ENCODE measurements at regions not wholly inside any gene's neighbourhood (a gene's known extent, or its start where the extent isn't known, plus 50 kb on each side); places are given as distances from the start of the nearest gene placed in this dataset.

DNA sequence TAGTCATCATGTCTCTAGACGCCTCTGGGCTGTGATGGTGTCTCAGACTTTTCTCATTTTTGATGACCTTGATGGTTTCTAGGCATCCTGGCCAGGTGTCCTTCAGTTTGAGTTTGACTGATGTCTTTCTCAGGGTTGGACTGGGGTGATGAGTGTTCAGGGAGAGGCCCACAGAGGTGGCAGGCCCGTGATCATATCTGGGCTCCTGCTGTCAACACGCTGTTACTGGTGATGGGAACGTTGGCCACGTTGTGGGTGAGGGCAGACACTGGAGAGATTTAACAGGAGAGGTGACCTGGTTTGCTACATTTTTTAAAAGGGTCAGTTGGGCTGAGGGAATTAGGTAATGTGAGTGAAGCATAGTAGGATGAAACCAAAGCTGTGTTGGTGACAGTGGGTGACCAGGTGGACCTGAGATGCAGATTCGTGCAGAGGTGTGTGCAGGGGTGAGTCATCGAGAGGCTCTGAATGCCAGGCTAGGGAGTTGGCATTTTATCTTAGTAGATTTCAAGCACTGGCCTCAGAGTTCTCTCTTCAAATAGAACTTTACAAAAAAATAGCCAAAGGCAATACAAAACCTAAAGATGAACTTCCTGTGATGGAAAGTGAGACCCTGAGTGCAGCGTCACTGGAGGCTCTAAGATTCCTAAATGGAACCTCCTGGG lies 174.1 kb downstream of the CDH26 start:
- Histone ChIP-seq H3K9me3 (ENCODE audit: insufficient read depth in 2 of 2, low read depth in 1 of 2, low read length in 1 of 2) (no peaks in the 10 kb centered on the region), H3K4ac (replicated peaks; ENCODE audit: insufficient read length, low read depth, low read length) (no peak overlapping the region), H2BK120ac (replicated peaks; ENCODE audit: low read depth, low read length) (no peak overlapping the region), H3K4me2 (ENCODE audit: insufficient read depth in 1 of 2, low read depth in 2 of 2, low read length in 2 of 2) (no peak overlapping the region), H2BK20ac (ENCODE audit: low read length) (no peak overlapping the region), H3K27me3 (replicated peaks in 1 of 4; ENCODE audit: control insufficient read depth in 3 of 4, extremely low read depth in 1 of 4, insufficient read depth in 3 of 4, low read length in 3 of 4) (no peaks in the 10 kb centered on the region; a peak in 2 of 7 replicates), H3K27ac (ENCODE audit: low read depth, low read length) (no peak overlapping the region), H2BK15ac (ENCODE audit: low read length) (no peak overlapping the region), H2AFZ (ENCODE audit: low read length) (no peak overlapping the region), H3K9ac (replicated peaks in 1 of 4; ENCODE audit: extremely low read depth in 1 of 4, low read depth in 3 of 4, low read length in 3 of 4) (no peak overlapping the region), H2BK12ac (ENCODE audit: low read depth, low read length) (no peak overlapping the region), H4K8ac (ENCODE audit: extremely low read depth, insufficient read depth, low read length) (no peak overlapping the region), H3K79me1 (ENCODE audit: low read depth, low read length) (no peaks in the 10 kb centered on the region), H3K79me2 (ENCODE audit: control insufficient read depth in 1 of 2, insufficient read depth in 2 of 2, low read length in 2 of 2) (no peaks in the 10 kb centered on the region), H3K4me3 (ENCODE audit: extremely low read depth in 1 of 4, insufficient read depth in 2 of 4, low read depth in 3 of 4, low read length in 4 of 4) (no peak overlapping the region), H4K91ac (replicated peaks; ENCODE audit: insufficient read length, low read length) (no peak overlapping the region), H3K18ac (ENCODE audit: extremely low read depth, low read length) (no peak overlapping the region), H3K36me3 (ENCODE audit: control insufficient read depth in 2 of 4, insufficient read depth in 4 of 4, low read length in 3 of 4) (no peaks in the 10 kb centered on the region), H3K4me1 (replicated peaks in 1 of 4; ENCODE audit: control insufficient read depth in 3 of 4, insufficient read depth in 4 of 4, low read length in 3 of 4) (no peaks in the 10 kb centered on the region), H2BK5ac (ENCODE audit: low read depth, low read length) (no peak overlapping the region), H3K23ac (ENCODE audit: insufficient read length) (no peak overlapping the region), H4K20me1 (replicated peaks in 1 of 2; ENCODE audit: control insufficient read depth in 1 of 2, insufficient read depth in 2 of 2, low read length in 2 of 2) (no peaks in the 10 kb centered on the region), H3K23me2 (ENCODE audit: low read depth, low read length) (no peaks in the 10 kb centered on the region), H4K5ac (ENCODE audit: insufficient read length, low read depth, low read length) (no peak overlapping the region), H3K14ac (ENCODE audit: insufficient read length) (no peak overlapping the region), H3K56ac (replicated peaks; ENCODE audit: insufficient read length, low read depth, low read length) (no peak overlapping the region), H2AK5ac (ENCODE audit: low read depth, low read length) (no peak overlapping the region)
- ChIA-PET POLR2A (ENCODE audit: partially characterized antibody) (no interaction called here), CTCF (ENCODE audit: partially characterized antibody) (no interaction called here)
- no peak for DNase-seq (ENCODE audit: low read depth in 1 of 2, low spot score in 2 of 2)
- no peak for FAIRE-seq
- WGBS, 2 experiments (ENCODE audit: extremely low coverage in 1 of 2, insufficient coverage in 1 of 2, insufficient read length in 1 of 2, insufficient replicate concordance in 2 of 2, low coverage in 1 of 2, low lambda C conversion rate in 2 of 2, missing lambda C conversion rate in 1 of 2): 95% methylated on average over 8 of the region's 8 CpGs; no CpG with 5 or more reads in 1 of the 2 experiments
- TF ChIP-seq KDM5A (IDR thresholded peaks at IDR 0.05; ENCODE audit: low read length) (no peak), NANOG (IDR thresholded peaks at IDR 0.05; ENCODE audit: insufficient read depth, low read depth, low read length, poor library complexity, severe bottlenecking) (no peak), JUND (IDR thresholded peaks at IDR 0.05; ENCODE audit: low read length) (no peak), CBX5 (IDR thresholded peaks at IDR 0.05; ENCODE audit: low read depth, low read length) (no peak), ASH2L (IDR thresholded peaks at IDR 0.05; ENCODE audit: low read length) (no peak), BCL11A (IDR thresholded peaks at IDR 0.05; ENCODE audit: low read depth in 2 of 2, low read length in 2 of 2) (no peak), CEBPB (IDR thresholded peaks at IDR 0.05; ENCODE audit: low read depth, low read length) (no peak), CTBP2 (IDR thresholded peaks at IDR 0.05; ENCODE audit: borderline replicate concordance, insufficient read depth, insufficient read length, low read length) (no peak), ZNF274 (IDR thresholded peaks at IDR 0.05; ENCODE audit: borderline replicate concordance, extremely low read depth, low read length) (no peak)

Data from H1 (cell line).